ENCODE measurements at regions not wholly inside any gene's neighbourhood (a gene's known extent, or its start where the extent isn't known, plus 50 kb on each side); places are given as distances from the start of the nearest gene placed in this dataset.

GRCh38 chr3:168964736-168965135 lies 698.8 kb downstream of the MECOM start:
- no peaks in the 10 kb centered on the region for H3K36me3 ChIP-seq
- ATAC-seq, result no peak
- intact Hi-C loops (cut with DNase I), result no loop called here

GRCh38 chr3:168961271-168961670 lies 702.2 kb downstream of the MECOM start:
- Histone ChIP-seq H3K36me3 (no peaks in the 10 kb centered on the region), H3K27me3 (no peaks in the 10 kb centered on the region), H3K4me3 (no peak overlapping the region), H3K4me1 (no peaks in the 10 kb centered on the region), H3K9me3 (no peaks in the 10 kb centered on the region), H3K27ac (no peak overlapping the region)
- TF ChIP-seq CTCF (IDR thresholded peaks at IDR 0.05), result no peak
- ATAC-seq (no peak), DNase-seq (no peak)
- intact Hi-C loops (cut with DNase I), result no loop called here

More at GRCh38 chr3:168964736-168965135, 698.8 kb downstream of the MECOM start:
- H3K9me3 ChIP-seq, result no peaks in the 10 kb centered on the region
- H3K4me1 ChIP-seq, result no peaks in the 10 kb centered on the region
- TF ChIP-seq CTCF (IDR thresholded peaks at IDR 0.05), result no peak
- H3K4me3 ChIP-seq, result no peak overlapping the region
- no peaks in the 10 kb centered on the region for H3K27me3 ChIP-seq
- DNase-seq, result no peak
- H3K27ac ChIP-seq, result no peak overlapping the region

GRCh38 chr3:168959731-168960130 lies 703.8 kb downstream of the MECOM start:
- Histone ChIP-seq H3K4me1 (no peaks in the 10 kb centered on the region), H3K27ac (no peak overlapping the region), H3K36me3 (no peaks in the 10 kb centered on the region), H3K4me3 (no peak overlapping the region), H3K27me3 (no peaks in the 10 kb centered on the region), H3K9me3 (no peaks in the 10 kb centered on the region)
- intact Hi-C loops (cut with DNase I), result no loop called here
- no peak for TF ChIP-seq CTCF (IDR thresholded peaks at IDR 0.05)
- ATAC-seq, result no peak
- no peak for DNase-seq

DNA sequence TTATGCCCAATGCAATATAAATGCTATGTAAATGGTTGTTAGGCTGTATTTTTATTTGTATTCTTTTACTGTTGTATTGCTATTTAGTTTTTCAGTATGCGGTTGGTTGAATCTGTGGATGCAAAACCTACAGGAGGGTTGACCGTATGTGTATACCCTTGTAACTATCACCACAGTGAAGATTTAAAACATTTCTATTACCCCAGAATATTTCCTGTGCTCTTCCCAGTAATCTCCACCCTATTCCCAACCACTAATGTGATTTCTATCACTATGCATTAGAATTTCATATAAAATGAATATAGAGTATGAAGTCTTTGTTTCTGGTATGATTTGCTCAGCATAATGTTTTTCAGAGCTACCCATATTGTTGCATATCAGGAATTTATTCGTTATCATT lies 705.0 kb downstream of the MECOM start:
- H3K27ac ChIP-seq, result no peak overlapping the region
- DNase-seq, result no peak
- ATAC-seq, result no peak
- intact Hi-C loops (cut with DNase I), result no loop called here
- no peaks in the 10 kb centered on the region for H3K27me3 ChIP-seq
- H3K4me3 ChIP-seq, result no peak overlapping the region
- no peak for TF ChIP-seq CTCF (IDR thresholded peaks at IDR 0.05)
- H3K4me1 ChIP-seq, result no peaks in the 10 kb centered on the region
- H3K9me3 ChIP-seq, result no peaks in the 10 kb centered on the region
- H3K36me3 ChIP-seq, result no peaks in the 10 kb centered on the region

GRCh38 chr3:168956076-168956475 lies 707.4 kb downstream of the MECOM start:
- H3K36me3 ChIP-seq, result no peaks in the 10 kb centered on the region
- no peak overlapping the region for H3K27ac ChIP-seq
- H3K9me3 ChIP-seq, result no peaks in the 10 kb centered on the region
- no peak overlapping the region for H3K4me3 ChIP-seq
- no peaks in the 10 kb centered on the region for H3K27me3 ChIP-seq
- DNase-seq (peak; percentile 60), ATAC-seq (peak; percentile 95)
- intact Hi-C loops (cut with DNase I), result no loop called here
- TF ChIP-seq CTCF (IDR thresholded peaks at IDR 0.05), result no peak
- no peaks in the 10 kb centered on the region for H3K4me1 ChIP-seq

DNA sequence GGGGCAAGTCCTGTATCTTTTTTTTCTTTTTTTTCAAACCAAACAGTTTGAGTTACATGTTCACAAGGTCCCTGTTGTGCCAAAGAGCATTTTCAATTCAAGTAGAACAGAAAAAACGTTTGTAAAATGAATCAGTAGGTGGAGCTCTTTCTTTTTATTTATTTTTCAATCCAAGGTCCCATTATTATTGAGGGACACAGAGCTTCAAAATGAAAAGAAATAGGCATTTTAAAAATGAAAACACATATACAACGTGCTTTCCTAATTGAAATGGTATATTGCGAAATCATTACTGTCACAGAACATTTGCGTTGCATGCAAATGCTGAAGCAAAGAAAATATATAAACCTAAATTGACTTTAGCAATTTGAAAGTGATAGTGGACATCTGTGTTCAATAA lies 711.0 kb downstream of the MECOM start:
- Histone ChIP-seq H3K27ac (no peak overlapping the region), H3K4me1 (no peaks in the 10 kb centered on the region), H3K36me3 (no peaks in the 10 kb centered on the region), H3K9me3 (no peaks in the 10 kb centered on the region), H3K4me3 (no peak overlapping the region), H3K27me3 (no peaks in the 10 kb centered on the region)
- intact Hi-C loops (cut with DNase I), result no loop called here
- DNase-seq (no peak), ATAC-seq (no peak)
- TF ChIP-seq CTCF (IDR thresholded peaks at IDR 0.05), result peak; percentile 28
